ENCODE measurements at regions not wholly inside any gene's neighbourhood (a gene's known extent, or its start where the extent isn't known, plus 50 kb on each side); places are given as distances from the start of the nearest gene placed in this dataset.

DNA sequence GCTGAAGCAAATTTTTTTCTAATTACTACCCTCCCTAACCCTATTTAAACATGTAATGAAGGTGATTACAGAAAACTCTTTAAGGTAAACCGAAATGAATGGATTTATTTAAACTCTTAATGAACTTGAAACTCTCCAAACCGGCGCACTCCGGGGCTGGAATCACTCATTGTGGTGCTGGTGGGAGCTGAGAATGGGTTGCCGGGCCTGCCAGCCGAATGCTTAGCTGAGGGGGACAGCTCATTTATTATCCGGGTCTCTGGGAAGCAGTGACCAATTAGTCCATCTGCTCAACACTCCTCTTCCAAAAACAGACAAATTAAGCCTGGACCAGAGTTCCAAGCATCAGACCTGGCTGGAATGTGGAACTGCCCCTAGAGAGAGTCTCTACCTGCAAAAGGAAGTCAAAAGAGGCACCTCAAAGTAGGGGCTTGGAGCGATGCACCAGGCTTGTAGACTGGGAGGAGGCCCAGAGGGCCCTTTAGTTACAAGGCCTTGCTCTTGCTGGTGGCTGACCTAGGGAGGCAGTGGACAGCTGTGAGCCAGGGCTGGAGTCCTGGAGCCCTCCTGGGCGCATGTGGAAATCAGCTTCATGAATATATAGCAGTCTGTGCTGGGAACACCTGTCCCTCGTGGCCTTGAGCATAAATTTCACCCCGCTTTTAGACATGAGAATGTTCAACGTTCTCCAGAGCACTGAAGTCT, 320.7 kb downstream of the AJAP1 start:
- Mint-ChIP-seq H3K4me1 (no peaks in the 10 kb centered on the region), H3K4me3 (no peak overlapping the region), H3K36me3 (ENCODE audit: low read depth) (no peaks in the 10 kb centered on the region), H3K27ac (no peak overlapping the region), H3K9me3 (peaks cover 3% of the 10 kb centered on the region), H3K27me3 (ENCODE audit: low read depth) (peaks cover 39% of the 10 kb centered on the region)
- TF ChIP-seq, protein P1, sequence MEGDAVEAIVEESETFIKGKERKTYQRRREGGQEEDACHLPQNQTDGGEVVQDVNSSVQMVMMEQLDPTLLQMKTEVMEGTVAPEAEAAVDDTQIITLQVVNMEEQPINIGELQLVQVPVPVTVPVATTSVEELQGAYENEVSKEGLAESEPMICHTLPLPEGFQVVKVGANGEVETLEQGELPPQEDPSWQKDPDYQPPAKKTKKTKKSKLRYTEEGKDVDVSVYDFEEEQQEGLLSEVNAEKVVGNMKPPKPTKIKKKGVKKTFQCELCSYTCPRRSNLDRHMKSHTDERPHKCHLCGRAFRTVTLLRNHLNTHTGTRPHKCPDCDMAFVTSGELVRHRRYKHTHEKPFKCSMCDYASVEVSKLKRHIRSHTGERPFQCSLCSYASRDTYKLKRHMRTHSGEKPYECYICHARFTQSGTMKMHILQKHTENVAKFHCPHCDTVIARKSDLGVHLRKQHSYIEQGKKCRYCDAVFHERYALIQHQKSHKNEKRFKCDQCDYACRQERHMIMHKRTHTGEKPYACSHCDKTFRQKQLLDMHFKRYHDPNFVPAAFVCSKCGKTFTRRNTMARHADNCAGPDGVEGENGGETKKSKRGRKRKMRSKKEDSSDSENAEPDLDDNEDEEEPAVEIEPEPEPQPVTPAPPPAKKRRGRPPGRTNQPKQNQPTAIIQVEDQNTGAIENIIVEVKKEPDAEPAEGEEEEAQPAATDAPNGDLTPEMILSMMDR (IDR thresholded peaks at IDR 0.05; ENCODE audit: unreplicated experiment in 3 of 3), result no peak

DNA sequence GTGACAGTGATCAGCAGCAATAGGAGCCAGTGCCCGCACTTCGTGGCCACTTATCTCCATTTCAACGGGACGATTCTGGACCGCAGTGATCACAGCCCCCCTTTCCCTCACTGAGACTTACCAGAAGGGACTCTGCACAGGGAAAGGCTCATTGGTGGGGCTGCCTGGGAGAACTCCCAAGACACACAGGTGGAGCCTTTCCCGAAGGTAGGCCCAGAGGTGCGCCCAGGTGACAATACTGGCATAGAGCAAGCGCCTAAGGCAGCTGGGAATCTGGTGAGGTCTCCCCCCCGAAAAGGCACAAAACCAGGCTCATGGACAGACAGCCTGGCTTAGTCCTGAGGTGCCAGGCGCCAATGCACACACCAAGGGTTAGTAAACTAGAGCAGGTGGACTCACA, 318.9 kb downstream of the AJAP1 start:
- Mint-ChIP-seq H3K9me3 (peaks cover 6% of the 10 kb centered on the region), H3K27ac (no peak overlapping the region), H3K4me1 (no peaks in the 10 kb centered on the region), H3K36me3 (ENCODE audit: low read depth) (no peaks in the 10 kb centered on the region), H3K4me3 (no peak overlapping the region), H3K27me3 (ENCODE audit: low read depth) (peaks cover 36% of the 10 kb centered on the region)
- TF ChIP-seq, protein P1 (IDR thresholded peaks at IDR 0.05; ENCODE audit: unreplicated experiment in 3 of 3), result no peak

DNA sequence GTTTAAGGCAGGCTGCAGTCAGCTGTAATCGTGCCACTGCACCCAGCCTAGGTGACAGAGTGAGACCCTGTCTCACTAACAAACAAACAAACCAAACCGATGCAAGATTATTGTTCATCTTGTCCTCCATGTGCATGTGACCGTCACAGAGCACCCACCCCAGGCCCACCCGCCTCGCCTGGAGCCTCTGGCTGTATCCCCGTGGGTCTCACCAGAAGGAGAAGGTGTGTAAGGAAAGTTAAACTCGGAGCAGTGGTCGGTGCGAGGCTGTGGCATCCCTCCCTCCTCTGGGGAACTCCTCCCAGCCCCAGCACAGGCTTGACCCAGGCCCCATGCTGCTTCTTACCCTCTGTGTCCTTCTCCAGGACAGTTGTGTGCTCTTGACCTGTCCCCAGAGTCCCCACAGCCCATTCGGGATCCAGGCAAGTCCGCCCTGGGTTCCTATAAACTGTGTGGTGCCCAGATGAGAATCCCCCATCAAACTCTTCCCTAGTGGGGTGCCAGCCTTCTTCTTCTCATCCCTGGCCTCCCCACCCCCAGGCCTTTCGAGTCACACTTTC, 318.4 kb downstream of the AJAP1 start:
- TF ChIP-seq, protein P1 (IDR thresholded peaks at IDR 0.05; ENCODE audit: unreplicated experiment in 3 of 3), result no peak
- Mint-ChIP-seq H3K9me3 (peaks cover 7% of the 10 kb centered on the region), H3K4me1 (no peaks in the 10 kb centered on the region), H3K27ac (no peak overlapping the region), H3K4me3 (no peak overlapping the region), H3K27me3 (ENCODE audit: low read depth) (peaks cover 33% of the 10 kb centered on the region), H3K36me3 (ENCODE audit: low read depth) (no peaks in the 10 kb centered on the region)

DNA sequence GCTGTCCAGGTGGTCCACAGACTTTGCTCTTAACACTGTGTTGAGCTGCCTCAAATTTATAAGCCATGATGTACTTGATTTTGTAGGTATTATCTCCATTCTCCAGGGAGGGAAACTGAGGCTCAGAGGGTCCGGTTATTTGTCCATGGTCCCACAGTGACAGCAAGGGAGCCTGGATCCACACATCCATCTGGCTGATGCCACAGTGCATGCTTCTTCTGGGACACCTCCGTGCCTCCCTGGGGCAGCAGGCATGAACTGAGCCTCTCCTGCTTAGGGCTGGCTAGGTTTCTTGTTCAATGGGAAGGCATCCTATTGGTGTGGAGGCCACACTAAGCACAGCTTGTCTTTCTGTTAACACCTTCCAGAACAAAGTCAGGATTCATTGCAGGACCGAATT, 317.3 kb downstream of the AJAP1 start:
- peaks cover 32% of the 10 kb centered on the region for H3K27me3 Mint-ChIP-seq (ENCODE audit: low read depth)
- no peak overlapping the region for H3K4me3 Mint-ChIP-seq

DNA sequence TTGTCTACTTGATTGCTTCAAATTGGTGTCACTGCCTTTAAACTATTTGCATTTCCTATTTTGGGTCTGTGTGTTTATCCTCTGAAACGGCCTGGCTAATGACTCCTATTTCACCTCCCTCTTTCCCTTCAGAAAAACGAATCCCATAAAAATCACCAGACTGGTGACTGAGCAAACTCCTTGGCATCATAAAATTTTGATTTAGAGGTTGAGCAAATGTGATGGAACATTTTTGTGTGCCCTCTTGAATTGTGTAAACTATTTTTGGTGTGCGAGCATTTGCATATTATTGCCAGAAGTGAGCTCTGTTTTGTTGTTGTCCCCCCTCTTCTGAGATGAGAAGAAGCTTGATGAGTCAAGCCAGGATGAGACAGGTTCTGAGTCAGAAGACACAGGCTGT, 316.1 kb downstream of the AJAP1 start:
- Mint-ChIP-seq H3K9me3 (peaks cover 7% of the 10 kb centered on the region), H3K27me3 (ENCODE audit: low read depth) (peaks cover 38% of the 10 kb centered on the region), H3K36me3 (ENCODE audit: low read depth) (no peaks in the 10 kb centered on the region), H3K27ac (no peak overlapping the region), H3K4me3 (no peak overlapping the region), H3K4me1 (no peaks in the 10 kb centered on the region)
- TF ChIP-seq, protein P1 (IDR thresholded peaks at IDR 0.05; ENCODE audit: unreplicated experiment in 3 of 3), result no peak

More for the DNA sequence above, 317.3 kb downstream of the AJAP1 start:
- Mint-ChIP-seq H3K4me1 (no peaks in the 10 kb centered on the region), H3K9me3 (peaks cover 7% of the 10 kb centered on the region), H3K27ac (no peak overlapping the region), H3K36me3 (ENCODE audit: low read depth) (no peaks in the 10 kb centered on the region)
- TF ChIP-seq, protein P1 (IDR thresholded peaks at IDR 0.05; ENCODE audit: unreplicated experiment in 3 of 3), result no peak
